ENCODE measurements at regions not wholly inside any gene's neighbourhood (a gene's known extent, or its start where the extent isn't known, plus 50 kb on each side); places are given as distances from the start of the nearest gene placed in this dataset.
A peak's percentile ranks its signal among the peaks of the same experiment; 100 is the strongest.

DNA sequence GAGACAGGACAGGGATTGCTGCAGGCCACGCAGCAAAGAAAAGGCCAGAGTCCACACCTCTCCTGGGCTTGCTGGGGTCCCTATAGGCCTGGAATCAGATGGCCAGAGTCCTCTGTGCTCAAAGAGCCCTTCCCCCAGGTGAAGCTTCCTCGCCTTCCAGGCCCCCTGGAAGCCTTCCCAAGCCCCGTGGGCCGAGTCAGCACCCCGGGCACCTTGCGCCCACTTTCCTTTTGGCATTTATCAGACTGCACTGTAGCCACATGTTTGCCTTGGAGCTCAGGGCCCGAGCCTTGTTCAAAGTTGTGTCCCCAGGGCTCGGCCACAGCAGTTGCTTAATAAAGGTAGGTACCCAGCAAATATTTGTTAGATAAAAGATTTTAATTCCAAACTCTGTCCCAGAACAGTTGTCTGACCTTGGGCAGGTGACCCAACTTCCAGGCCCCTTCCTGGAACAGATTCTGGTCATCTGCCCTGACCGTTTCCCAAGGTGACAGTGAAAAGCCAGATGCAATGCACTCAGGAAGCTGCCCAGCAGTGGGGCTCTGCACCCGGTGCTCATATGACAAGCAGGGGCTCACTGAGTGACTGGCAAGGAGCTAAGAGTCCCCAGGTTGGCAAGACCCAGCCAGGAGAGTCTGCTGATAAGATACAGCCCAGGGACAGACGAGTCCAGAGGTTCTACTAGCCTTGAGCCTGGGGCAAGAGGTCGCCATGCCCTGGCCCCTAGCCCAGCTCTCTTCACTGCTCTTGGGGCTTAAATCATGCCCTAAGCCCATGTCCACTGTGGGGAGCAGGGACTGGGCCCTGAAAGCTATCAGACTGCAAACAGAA, 81.2 kb downstream of the PITPNM2 start:
- H3K9me3 ChIP-seq = no peaks in the 10 kb centered on the region
- no peak for DNase-seq
- peaks cover 0 to 67% (median 57%) of the 10 kb centered on the region in 4 donors for H3K4me1 ChIP-seq
- no peaks in the 10 kb centered on the region for H3K36me3 ChIP-seq
- intact Hi-C loops (cut with DNase I) = loop anchor here (5.0 kb wide), 1 partner anchor 43 kb away; no protein-coding TSS in a partner anchor
- H3K4me3 ChIP-seq = no peak overlapping the region
- TF ChIP-seq EP300 (IDR thresholded peaks at IDR 0.05) (no peak), POLR2AphosphoS5 (IDR thresholded peaks at IDR 0.05) (no peak), POLR2A (IDR thresholded peaks at IDR 0.05) (no peak)
- TF ChIP-seq, protein P1, sequence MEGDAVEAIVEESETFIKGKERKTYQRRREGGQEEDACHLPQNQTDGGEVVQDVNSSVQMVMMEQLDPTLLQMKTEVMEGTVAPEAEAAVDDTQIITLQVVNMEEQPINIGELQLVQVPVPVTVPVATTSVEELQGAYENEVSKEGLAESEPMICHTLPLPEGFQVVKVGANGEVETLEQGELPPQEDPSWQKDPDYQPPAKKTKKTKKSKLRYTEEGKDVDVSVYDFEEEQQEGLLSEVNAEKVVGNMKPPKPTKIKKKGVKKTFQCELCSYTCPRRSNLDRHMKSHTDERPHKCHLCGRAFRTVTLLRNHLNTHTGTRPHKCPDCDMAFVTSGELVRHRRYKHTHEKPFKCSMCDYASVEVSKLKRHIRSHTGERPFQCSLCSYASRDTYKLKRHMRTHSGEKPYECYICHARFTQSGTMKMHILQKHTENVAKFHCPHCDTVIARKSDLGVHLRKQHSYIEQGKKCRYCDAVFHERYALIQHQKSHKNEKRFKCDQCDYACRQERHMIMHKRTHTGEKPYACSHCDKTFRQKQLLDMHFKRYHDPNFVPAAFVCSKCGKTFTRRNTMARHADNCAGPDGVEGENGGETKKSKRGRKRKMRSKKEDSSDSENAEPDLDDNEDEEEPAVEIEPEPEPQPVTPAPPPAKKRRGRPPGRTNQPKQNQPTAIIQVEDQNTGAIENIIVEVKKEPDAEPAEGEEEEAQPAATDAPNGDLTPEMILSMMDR (IDR thresholded peaks at IDR 0.05) = no peak
- H3K27me3 ChIP-seq = no peaks in the 10 kb centered on the region
- peak overlapping the region in 1 of 4 donors; percentile 66 for H3K27ac ChIP-seq
- 88 to 89% methylated on average over 12 of the region's 12 CpGs for WGBS, 2 donors

DNA sequence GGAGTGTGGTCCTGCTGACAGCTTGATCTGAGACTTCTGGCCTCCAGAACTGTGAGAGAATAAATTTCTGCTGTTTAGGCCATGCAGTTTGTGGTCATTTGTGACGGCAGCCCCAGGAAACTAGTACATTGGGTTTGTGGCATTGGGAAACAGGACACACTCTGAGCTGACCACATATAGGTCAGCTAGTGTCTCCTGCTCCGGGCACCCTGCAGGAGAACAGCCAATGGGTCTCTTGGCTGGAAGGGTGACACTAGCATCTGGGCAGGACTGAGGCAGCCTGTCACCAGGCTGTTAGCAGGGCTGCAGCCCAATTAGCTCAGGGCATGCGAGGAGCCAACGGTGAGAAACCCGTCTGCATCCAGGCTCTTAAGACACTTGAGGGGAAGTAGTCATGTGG, 83.2 kb downstream of the PITPNM2 start:
- intact Hi-C loops (cut with DNase I) = loop anchor here (5.0 kb wide), 1 partner anchor 45 kb away; no protein-coding TSS in a partner anchor
- Histone ChIP-seq H3K4me1 (peaks cover 0 to 75% (median 64%) of the 10 kb centered on the region in 4 donors), H3K36me3 (no peaks in the 10 kb centered on the region), H3K27me3 (no peaks in the 10 kb centered on the region), H3K27ac (no peak overlapping the region), H3K9me3 (no peaks in the 10 kb centered on the region), H3K4me3 (no peak overlapping the region)
- 84 to 87% methylated on average over 5 of the region's 5 CpGs for WGBS, 2 donors
- TF ChIP-seq POLR2AphosphoS5 (IDR thresholded peaks at IDR 0.05) = no peak
- TF ChIP-seq, protein P1 (IDR thresholded peaks at IDR 0.05) = no peak
- no peak for TF ChIP-seq EP300 (IDR thresholded peaks at IDR 0.05)
- no peak for TF ChIP-seq POLR2A (IDR thresholded peaks at IDR 0.05)
- DNase-seq = no peak

DNA sequence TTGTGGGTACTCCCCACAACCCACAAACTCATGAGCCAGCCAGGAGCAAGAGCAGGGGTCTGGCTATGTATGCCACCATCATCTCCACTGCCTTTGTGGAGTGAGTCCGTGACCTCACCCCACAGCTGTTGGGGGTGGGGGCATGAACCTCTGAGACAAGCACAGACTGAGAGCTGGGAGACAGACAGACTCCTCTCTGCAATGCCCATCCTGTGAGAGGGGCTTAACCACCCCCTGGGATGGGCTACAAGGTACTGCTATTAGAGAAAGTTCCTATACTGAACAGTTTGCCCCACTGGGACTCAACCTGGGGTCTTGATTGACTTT, 84.5 kb downstream of the PITPNM2 start:
- H3K27ac ChIP-seq = peak overlapping the region; percentile 5 to 89 (median 80)
- 93 to 97% methylated on average over 1 of the region's 1 CpG for WGBS, 2 donors
- no peak overlapping the region for H3K4me3 ChIP-seq

GRCh38 chr12:123065676-123066383, 85.1 kb downstream of the PITPNM2 start:
- WGBS, 2 donors = 71 to 85% methylated on average over 9 of the region's 9 CpGs

More for the DNA sequence above, 84.5 kb downstream of the PITPNM2 start:
- no peak for DNase-seq
- no peaks in the 10 kb centered on the region for H3K9me3 ChIP-seq
- intact Hi-C loops (cut with DNase I) = loop anchor here (5.0 kb wide), 1 partner anchor 46 kb away; no protein-coding TSS in a partner anchor
- peaks cover 0 to 73% (median 69%) of the 10 kb centered on the region in 4 donors for H3K4me1 ChIP-seq
- no peaks in the 10 kb centered on the region for H3K27me3 ChIP-seq
- TF ChIP-seq, protein P1 (IDR thresholded peaks at IDR 0.05) = no peak
- no peak for TF ChIP-seq EP300 (IDR thresholded peaks at IDR 0.05)
- no peak for TF ChIP-seq POLR2AphosphoS5 (IDR thresholded peaks at IDR 0.05)
- TF ChIP-seq POLR2A (IDR thresholded peaks at IDR 0.05) = no peak
- no peaks in the 10 kb centered on the region for H3K36me3 ChIP-seq

More at GRCh38 chr12:123065676-123066383, 85.1 kb downstream of the PITPNM2 start:
- Histone ChIP-seq H3K9me3 (no peaks in the 10 kb centered on the region), H3K27ac (peak overlapping the region; percentile 5 to 89 (median 80)), H3K27me3 (no peaks in the 10 kb centered on the region), H3K36me3 (no peaks in the 10 kb centered on the region), H3K4me1 (peaks cover 0 to 71% (median 64%) of the 10 kb centered on the region in 4 donors), H3K4me3 (no peak overlapping the region)
- intact Hi-C loops (cut with DNase I) = loop anchor here (5.0 kb wide), 1 partner anchor 46 kb away; no protein-coding TSS in a partner anchor
- TF ChIP-seq EP300 (IDR thresholded peaks at IDR 0.05) (no peak), POLR2AphosphoS5 (IDR thresholded peaks at IDR 0.05) (no peak), POLR2A (IDR thresholded peaks at IDR 0.05) (no peak)
- TF ChIP-seq, protein P1 (IDR thresholded peaks at IDR 0.05) = no peak
- DNase-seq = no peak
